ENCODE measurements at regions not wholly inside any gene's neighbourhood (a gene's known extent, or its start where the extent isn't known, plus 50 kb on each side); places are given as distances from the start of the nearest gene placed in this dataset.
A peak's percentile ranks its signal among the peaks of the same experiment; 100 is the strongest.
"Not testable (repeated sequence)": the region's sequence is repeated elsewhere in the genome, so short reads cannot be mapped to it uniquely, and the experiment has no call there.

DNA sequence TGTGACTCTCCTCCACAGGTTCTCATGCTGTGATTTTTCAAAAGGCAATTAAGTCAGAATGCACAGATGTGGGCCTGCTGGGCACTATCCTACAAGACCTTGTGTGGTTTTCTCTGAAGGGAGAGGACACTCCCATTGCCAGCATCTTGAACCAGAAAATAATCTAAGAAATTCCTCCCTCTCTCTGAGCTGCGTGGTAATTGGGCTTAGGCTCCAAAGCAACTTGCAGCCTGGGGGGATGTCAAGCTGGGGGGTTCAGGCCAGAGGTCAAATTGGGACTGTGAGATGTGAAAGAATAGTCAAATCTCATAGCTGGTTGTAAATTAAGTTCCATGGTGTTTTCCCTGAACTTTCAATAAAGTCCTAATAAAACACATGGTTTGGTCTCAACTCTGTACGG, 350.6 kb upstream of the SLC7A11 start:
- Histone ChIP-seq H3K36me3 (no peaks in the 10 kb centered on the region), H3K4me3 (ENCODE audit: low read depth, low read length) (no peak overlapping the region), H3K4me1 (no peaks in the 10 kb centered on the region), H3K27me3 (no peaks in the 10 kb centered on the region), H3K9me3 (no peaks in the 10 kb centered on the region; the same call in 1 of the 2 replicates)
- no peak for DNase-seq
- TF ChIP-seq, protein P1, sequence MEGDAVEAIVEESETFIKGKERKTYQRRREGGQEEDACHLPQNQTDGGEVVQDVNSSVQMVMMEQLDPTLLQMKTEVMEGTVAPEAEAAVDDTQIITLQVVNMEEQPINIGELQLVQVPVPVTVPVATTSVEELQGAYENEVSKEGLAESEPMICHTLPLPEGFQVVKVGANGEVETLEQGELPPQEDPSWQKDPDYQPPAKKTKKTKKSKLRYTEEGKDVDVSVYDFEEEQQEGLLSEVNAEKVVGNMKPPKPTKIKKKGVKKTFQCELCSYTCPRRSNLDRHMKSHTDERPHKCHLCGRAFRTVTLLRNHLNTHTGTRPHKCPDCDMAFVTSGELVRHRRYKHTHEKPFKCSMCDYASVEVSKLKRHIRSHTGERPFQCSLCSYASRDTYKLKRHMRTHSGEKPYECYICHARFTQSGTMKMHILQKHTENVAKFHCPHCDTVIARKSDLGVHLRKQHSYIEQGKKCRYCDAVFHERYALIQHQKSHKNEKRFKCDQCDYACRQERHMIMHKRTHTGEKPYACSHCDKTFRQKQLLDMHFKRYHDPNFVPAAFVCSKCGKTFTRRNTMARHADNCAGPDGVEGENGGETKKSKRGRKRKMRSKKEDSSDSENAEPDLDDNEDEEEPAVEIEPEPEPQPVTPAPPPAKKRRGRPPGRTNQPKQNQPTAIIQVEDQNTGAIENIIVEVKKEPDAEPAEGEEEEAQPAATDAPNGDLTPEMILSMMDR (IDR thresholded peaks at IDR 0.05; ENCODE audit: low read depth, low read length) = no peak

DNA sequence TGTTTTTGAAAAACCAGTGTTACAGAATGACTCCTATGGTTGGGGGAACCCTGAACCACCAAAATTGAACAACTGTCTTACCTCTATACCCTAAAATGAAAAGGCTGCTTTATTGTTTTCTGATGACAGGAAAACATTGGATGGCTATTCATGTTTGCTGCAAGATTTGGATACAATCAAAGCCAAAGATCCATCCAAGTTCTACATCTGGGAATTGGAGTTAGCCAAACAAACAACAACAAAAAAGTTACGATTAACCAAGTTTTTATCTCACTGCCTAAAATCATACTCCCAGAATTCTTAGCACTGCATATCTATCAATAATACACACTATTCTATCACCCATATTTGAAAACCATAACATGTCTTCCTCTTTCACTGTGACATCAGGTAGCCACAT, 349.7 kb upstream of the SLC7A11 start:
- no peaks in the 10 kb centered on the region for H3K36me3 ChIP-seq
- H3K9me3 ChIP-seq = no peaks in the 10 kb centered on the region; the same call in 1 of the 2 replicates
- no peaks in the 10 kb centered on the region for H3K27me3 ChIP-seq
- no peak for DNase-seq
- H3K4me3 ChIP-seq (ENCODE audit: low read depth, low read length) = no peak overlapping the region
- H3K4me1 ChIP-seq = no peaks in the 10 kb centered on the region
- TF ChIP-seq, protein P1 (IDR thresholded peaks at IDR 0.05; ENCODE audit: low read depth, low read length) = no peak

DNA sequence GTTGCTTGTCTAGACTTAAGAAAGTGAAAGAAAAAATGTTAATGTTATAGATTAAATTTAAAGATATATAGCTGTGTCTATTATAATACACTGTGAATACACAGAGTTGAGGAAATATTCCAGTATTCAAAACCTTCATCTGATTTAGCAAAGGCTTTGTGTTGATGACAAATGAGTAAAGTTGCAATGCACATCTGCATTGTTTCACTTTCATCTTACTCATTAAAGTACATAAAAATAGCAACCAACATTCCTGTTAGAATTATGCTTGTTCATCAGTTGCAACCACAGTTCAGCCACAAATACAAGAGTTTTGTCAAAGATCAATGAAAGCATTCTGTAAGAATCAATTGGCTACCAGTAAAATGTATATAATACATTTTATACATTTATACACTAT, 346.4 kb upstream of the SLC7A11 start:
- H3K9me3 ChIP-seq = no peaks in the 10 kb centered on the region; the same call in 1 of the 2 replicates
- H3K4me1 ChIP-seq = no peaks in the 10 kb centered on the region
- H3K36me3 ChIP-seq = no peaks in the 10 kb centered on the region
- H3K27me3 ChIP-seq = no peaks in the 10 kb centered on the region
- H3K4me3 ChIP-seq (ENCODE audit: low read depth, low read length) = no peak overlapping the region
- DNase-seq = no peak
- TF ChIP-seq, protein P1 (IDR thresholded peaks at IDR 0.05; ENCODE audit: low read depth, low read length) = no peak

DNA sequence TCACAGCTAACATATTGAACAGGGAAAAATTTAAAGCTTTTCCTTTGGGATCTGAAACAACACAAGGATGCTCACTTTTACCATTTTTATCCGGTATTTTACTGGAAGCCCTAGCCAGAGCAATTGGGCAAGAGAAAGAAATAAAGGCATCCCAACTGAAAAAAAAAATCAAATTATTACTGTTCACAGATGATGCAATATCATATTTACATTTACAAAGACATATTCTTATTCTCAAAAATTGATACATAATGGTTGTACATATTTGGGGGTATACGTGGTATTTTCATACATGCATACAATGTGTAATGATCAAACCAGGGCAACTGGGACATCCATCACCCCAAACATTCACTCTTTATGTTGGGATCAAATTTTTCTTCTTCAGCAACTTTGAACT, 337.0 kb upstream of the SLC7A11 start:
- Histone ChIP-seq H3K27me3 (no peaks in the 10 kb centered on the region), H3K4me1 (no peaks in the 10 kb centered on the region), H3K9me3 (no peaks in the 10 kb centered on the region), H3K4me3 (ENCODE audit: low read depth, low read length) (no peak overlapping the region), H3K36me3 (no peaks in the 10 kb centered on the region)
- TF ChIP-seq, protein P1 (IDR thresholded peaks at IDR 0.05; ENCODE audit: low read depth, low read length) = no peak
- DNase-seq = no peak

DNA sequence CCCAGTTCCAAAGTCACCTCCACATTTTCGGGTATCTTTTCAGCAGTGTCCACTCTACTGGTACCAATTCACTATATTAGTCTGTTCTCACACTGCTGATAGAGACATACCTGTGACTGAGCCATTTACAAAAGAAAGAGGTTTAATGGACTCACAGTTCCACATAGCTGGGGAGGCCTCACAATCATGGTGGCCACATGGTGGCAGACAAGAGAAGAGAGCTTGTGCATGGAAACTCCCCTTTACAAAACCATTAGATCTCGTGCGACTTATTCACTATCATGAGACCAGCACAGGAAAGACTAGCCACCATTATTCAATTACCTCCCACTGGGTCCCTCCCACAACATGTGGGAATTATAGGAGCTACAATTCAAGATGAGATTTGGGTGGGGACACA, 335.7 kb upstream of the SLC7A11 start:
- peak; percentile 30 for DNase-seq
- H3K4me1 ChIP-seq; H3K27me3 ChIP-seq; H3K4me3 ChIP-seq (ENCODE audit: low read depth, low read length); H3K9me3 ChIP-seq; H3K36me3 ChIP-seq: not testable (repeated sequence)
- TF ChIP-seq, protein P1 (IDR thresholded peaks at IDR 0.05; ENCODE audit: low read depth, low read length) = peak; percentile 48

DNA sequence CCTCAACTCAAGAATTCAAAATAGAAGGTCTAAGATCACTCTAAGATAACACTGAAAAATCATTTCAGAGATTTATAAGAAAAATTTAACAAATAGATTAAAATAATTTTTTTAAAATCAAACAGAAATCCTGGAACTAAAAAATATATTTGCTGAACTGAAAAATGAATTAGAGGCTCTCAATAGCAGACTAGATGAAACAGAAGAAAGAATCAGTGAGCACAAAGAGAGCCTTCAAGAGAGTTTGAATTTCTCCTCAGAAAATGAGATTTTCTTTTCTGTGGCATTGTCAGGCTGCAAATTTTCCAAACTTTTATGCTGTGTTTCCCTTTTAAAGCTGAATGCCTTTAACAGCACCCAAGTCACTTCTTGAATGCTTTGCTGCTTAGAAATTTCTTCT, 335.0 kb upstream of the SLC7A11 start:
- TF ChIP-seq, protein P1 (IDR thresholded peaks at IDR 0.05; ENCODE audit: low read depth, low read length) = no peak
- no peak for DNase-seq
- Histone ChIP-seq H3K4me3 (ENCODE audit: low read depth, low read length) (no peak overlapping the region), H3K27me3 (no peaks in the 10 kb centered on the region), H3K36me3 (no peaks in the 10 kb centered on the region), H3K9me3 (no peaks in the 10 kb centered on the region), H3K4me1 (no peaks in the 10 kb centered on the region)
